ENCODE measurements at regions not wholly inside any gene's neighbourhood (a gene's known extent, or its start where the extent isn't known, plus 50 kb on each side); places are given as distances from the start of the nearest gene placed in this dataset.

DNA sequence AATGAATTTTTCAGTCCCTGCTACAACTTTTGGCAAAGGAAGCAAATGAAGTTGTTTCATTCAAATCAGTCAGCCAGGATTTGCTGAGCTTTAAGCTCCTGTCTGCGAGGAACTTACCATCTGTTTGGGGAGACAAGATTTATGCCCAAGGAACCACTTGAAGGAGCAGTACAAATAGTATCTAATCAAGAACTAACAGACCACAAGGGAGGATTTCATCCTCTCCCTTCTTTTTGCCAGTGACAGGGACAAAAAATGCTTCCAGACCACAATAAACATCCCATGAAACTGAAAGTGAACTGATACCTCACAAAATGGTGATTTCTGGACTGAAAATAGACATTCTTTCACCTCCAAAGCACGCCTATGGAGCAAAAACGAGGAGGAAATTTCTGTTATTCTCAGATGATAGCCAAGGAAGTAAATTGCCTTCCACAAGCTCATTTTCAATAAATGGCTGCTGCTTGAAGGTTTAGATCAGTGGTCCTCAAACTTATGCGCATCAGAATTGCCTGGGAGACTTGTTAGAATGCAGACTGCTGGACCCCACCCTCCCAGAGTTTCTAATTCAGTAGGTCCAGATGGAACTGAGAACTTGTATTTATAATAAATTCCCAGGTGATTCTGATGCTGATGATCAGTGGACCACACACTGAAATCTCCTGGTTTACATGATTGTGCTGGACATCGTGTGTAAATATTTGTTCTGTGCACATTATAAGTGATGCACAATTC is 202.4 kb upstream of the GADL1 start:
- POLR2A ChIA-PET: no interaction called here
- H3K4me2 ChIP-seq (ENCODE audit: low read length): no peak overlapping the region
- TF ChIP-seq CBX3 (IDR thresholded peaks at IDR 0.05; ENCODE audit: low read depth) (no peak), CEBPB (IDR thresholded peaks at IDR 0.05; ENCODE audit: low read depth) (no peak), JUND (IDR thresholded peaks at IDR 0.05) (no peak), ZNF274 (IDR thresholded peaks at IDR 0.05; ENCODE audit: low read depth, low read length) (no peak), TCF7L2 (IDR thresholded peaks at IDR 0.05; ENCODE audit: borderline replicate concordance, extremely low read depth, insufficient read depth, insufficient read length) (no peak), ZFX (IDR thresholded peaks at IDR 0.05) (no peak), EZH2phosphoT487 (IDR thresholded peaks at IDR 0.05; ENCODE audit: borderline replicate concordance) (no peak), ELF1 (IDR thresholded peaks at IDR 0.05; ENCODE audit: borderline replicate concordance, low read depth) (no peak), POLR2A (IDR thresholded peaks at IDR 0.05; ENCODE audit: borderline replicate concordance, extremely low read depth, insufficient read depth, insufficient read length) (no peak), SP1 (IDR thresholded peaks at IDR 0.05; ENCODE audit: low read depth) (no peak), SIN3A (IDR thresholded peaks at IDR 0.05; ENCODE audit: low read depth) (no peak), RAD21 (IDR thresholded peaks at IDR 0.05; ENCODE audit: low read depth) (no peak)
- TF ChIP-seq, protein P1, sequence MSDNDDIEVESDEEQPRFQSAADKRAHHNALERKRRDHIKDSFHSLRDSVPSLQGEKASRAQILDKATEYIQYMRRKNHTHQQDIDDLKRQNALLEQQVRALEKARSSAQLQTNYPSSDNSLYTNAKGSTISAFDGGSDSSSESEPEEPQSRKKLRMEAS (IDR thresholded peaks at IDR 0.05): no peak
- TF ChIP-seq, protein P2, sequence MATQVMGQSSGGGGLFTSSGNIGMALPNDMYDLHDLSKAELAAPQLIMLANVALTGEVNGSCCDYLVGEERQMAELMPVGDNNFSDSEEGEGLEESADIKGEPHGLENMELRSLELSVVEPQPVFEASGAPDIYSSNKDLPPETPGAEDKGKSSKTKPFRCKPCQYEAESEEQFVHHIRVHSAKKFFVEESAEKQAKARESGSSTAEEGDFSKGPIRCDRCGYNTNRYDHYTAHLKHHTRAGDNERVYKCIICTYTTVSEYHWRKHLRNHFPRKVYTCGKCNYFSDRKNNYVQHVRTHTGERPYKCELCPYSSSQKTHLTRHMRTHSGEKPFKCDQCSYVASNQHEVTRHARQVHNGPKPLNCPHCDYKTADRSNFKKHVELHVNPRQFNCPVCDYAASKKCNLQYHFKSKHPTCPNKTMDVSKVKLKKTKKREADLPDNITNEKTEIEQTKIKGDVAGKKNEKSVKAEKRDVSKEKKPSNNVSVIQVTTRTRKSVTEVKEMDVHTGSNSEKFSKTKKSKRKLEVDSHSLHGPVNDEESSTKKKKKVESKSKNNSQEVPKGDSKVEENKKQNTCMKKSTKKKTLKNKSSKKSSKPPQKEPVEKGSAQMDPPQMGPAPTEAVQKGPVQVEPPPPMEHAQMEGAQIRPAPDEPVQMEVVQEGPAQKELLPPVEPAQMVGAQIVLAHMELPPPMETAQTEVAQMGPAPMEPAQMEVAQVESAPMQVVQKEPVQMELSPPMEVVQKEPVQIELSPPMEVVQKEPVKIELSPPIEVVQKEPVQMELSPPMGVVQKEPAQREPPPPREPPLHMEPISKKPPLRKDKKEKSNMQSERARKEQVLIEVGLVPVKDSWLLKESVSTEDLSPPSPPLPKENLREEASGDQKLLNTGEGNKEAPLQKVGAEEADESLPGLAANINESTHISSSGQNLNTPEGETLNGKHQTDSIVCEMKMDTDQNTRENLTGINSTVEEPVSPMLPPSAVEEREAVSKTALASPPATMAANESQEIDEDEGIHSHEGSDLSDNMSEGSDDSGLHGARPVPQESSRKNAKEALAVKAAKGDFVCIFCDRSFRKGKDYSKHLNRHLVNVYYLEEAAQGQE (IDR thresholded peaks at IDR 0.05; ENCODE audit: low read depth): no peak

More for the DNA sequence above, 202.4 kb upstream of the GADL1 start:
- CTCF ChIA-PET: no interaction called here
- no peak overlapping the region for H3K4me3 ChIP-seq (replicated peaks in 1 of 2; ENCODE audit: low read depth in 1 of 2, low read length in 2 of 2)
- intact Hi-C loops (cut with micrococcal nuclease): no loop called here
- DNase-seq (ENCODE audit: low read depth, low spot score) (no peak), ATAC-seq (no peak)
- H3K27me3 ChIP-seq (ENCODE audit: insufficient read depth, low read length): no peaks in the 10 kb centered on the region
- H3K9ac ChIP-seq (ENCODE audit: low read length): no peak overlapping the region
- H3K27ac ChIP-seq (ENCODE audit: low read depth, low read length): no peak overlapping the region
- no peaks in the 10 kb centered on the region for H3K79me2 ChIP-seq (ENCODE audit: insufficient read depth, low read length)
- no peaks in the 10 kb centered on the region for H3K9me3 ChIP-seq (ENCODE audit: control insufficient read depth in 1 of 2, insufficient read depth in 1 of 2, low read depth in 1 of 2, low read length in 2 of 2)
- H4K20me1 ChIP-seq (ENCODE audit: insufficient read depth): no peaks in the 10 kb centered on the region
- BruUV-seq (replicated peaks): no TSS peak
- no peaks in the 10 kb centered on the region for H3K4me1 ChIP-seq (ENCODE audit: control insufficient read depth in 1 of 2, insufficient read depth in 2 of 2, low read length in 2 of 2)
- RAD21 ChIA-PET (ENCODE audit: low non-redundant PET in 1 of 2, low total read pairs in 2 of 2, uncharacterized antibody in 2 of 2, unreplicated experiment in 2 of 2): no interaction called here
- H3K9me2 ChIP-seq (ENCODE audit: insufficient read depth): no peaks in the 10 kb centered on the region
- H2AFZ ChIP-seq (ENCODE audit: low read depth, low read length, poor library complexity, severe bottlenecking): no peak overlapping the region
- H3K36me3 ChIP-seq (ENCODE audit: control insufficient read depth in 1 of 2, insufficient read depth in 2 of 2, low read length in 2 of 2): no peaks in the 10 kb centered on the region

All from HCT116 (cell line).